ENCODE measurements at regions not wholly inside any gene's neighbourhood (a gene's known extent, or its start where the extent isn't known, plus 50 kb on each side); places are given as distances from the start of the nearest gene placed in this dataset.

DNA sequence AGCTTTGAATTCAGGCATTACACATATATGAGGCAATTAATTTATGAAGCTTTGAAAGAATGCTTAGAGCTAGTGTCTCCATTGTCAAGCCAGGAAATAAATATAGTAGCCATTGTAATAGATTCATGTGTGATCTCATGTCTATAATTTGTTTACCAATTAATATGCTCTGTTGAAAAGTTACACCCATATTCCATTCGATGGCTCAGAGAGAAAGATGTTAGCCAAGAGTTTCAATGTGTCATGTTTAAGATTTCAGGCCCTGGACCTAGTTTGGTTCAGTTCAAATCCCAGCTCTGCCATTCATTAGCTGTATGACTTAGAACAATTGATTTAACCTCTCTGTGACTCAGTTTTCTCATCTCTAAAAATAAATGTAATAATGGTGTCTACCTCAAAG is 263.3 kb downstream of the SNCA start:
- TF ChIP-seq, protein P1, sequence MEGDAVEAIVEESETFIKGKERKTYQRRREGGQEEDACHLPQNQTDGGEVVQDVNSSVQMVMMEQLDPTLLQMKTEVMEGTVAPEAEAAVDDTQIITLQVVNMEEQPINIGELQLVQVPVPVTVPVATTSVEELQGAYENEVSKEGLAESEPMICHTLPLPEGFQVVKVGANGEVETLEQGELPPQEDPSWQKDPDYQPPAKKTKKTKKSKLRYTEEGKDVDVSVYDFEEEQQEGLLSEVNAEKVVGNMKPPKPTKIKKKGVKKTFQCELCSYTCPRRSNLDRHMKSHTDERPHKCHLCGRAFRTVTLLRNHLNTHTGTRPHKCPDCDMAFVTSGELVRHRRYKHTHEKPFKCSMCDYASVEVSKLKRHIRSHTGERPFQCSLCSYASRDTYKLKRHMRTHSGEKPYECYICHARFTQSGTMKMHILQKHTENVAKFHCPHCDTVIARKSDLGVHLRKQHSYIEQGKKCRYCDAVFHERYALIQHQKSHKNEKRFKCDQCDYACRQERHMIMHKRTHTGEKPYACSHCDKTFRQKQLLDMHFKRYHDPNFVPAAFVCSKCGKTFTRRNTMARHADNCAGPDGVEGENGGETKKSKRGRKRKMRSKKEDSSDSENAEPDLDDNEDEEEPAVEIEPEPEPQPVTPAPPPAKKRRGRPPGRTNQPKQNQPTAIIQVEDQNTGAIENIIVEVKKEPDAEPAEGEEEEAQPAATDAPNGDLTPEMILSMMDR (IDR thresholded peaks at IDR 0.05) = no peak
- TF ChIP-seq EZH2phosphoT487 (IDR thresholded peaks at IDR 0.05) (no peak), EZH2 (IDR thresholded peaks at IDR 0.05) (no peak)

Measured in neural progenitor cell (in vitro differentiated cells).